Epidermal melanocyte (primary cell): ENCODE measurements at regions not wholly inside any gene's neighbourhood (a gene's known extent, or its start where the extent isn't known, plus 50 kb on each side); places are given as distances from the start of the nearest gene placed in this dataset.

Experiments
- DNase-seq: peaks from one replicate; pipeline ENCODE4 v3.0.0; 2011; ENCODE audit warnings: low spot score; ENCODE audit not compliant: insufficient read length

- DNase-seq = no peak
Observed at GRCh38 chr21:28250946-28251345, 741.7 kb downstream of the LTN1 start.

DNA sequence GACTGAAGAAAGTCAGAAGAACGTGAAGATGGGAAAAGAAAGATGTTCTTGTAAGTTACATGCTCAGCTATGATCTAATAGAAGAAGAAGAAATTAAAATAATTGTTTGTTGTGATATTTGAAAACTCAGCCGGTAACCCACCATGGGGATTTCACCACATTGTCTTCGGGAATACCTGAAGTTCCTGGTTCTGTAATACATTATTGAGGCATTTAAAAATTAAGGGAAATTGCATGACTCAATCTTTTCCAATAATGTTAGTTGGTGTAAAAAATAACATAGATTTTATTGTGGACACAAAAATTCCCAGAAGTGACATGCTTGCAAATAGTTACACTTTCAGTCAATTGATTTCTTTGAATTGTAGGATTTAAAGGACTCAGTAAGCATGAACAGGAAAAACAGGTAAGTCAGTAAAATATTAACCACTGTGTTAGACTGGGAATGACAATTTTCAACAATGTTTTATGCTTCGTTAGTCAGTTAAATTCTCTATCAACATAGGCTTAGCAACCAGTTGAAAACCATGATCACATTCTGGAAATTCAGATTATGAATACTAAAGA, 745.1 kb downstream of the LTN1 start:
- DNase-seq = no peak

DNA sequence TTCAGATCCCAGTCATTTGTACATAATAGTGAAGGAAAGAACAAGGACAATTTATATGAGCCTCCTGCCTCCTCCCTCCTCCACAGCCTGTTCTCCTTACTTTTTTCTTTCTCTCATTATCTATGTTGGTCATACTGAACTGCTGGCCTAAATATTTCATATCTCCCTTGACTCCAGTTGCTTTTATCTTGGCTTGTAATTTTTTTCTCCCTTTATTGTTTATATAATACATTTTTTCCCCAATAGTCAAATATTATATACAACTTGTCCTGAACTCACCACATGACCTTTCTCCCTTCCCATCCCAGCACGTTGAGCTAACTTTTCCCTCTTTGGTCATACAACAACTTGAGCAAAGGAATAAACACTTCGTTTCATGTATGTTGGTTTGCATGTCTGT, 752.1 kb downstream of the LTN1 start:
- no peak for DNase-seq

DNA sequence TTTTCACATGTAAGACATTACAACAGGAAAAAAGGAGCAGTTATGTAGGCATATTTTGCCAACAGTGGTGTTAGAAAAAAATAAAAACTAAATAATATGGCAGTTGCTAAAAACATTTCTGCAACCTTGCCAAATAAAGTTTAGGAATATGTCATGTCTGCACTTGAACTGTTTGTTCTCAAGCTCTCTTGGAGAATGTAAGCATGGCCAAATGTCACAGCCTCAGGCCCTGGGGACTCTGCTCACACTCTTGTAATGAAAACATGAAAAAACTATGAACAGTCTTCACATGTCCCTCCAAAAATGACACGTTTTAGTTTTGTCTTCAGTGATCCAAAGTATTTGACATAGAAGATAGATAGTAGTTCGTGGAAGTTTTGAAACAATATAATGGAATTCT, 753.3 kb downstream of the LTN1 start:
- DNase-seq = no peak

DNA sequence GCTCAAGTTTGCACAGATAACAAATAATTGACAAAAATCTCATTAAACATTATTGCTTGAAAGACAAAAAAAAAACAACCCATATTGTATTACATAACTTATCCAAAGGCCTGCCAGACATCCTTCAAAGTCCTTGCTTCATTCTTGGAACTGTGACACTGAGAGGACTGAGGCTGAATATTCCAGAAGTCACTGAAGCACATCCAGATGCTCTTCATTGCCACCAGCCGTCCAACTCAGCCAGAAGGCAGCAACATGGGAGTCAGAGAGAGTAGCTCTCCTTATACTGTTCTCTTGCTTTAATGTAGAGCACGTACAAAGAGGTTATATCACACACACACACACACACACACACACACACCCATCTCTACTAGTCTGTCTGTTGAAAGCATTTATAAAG, 755.0 kb downstream of the LTN1 start:
- no peak for DNase-seq

GRCh38 chr21:28235169-28235895, 757.3 kb downstream of the LTN1 start:
- no peak for DNase-seq

DNA sequence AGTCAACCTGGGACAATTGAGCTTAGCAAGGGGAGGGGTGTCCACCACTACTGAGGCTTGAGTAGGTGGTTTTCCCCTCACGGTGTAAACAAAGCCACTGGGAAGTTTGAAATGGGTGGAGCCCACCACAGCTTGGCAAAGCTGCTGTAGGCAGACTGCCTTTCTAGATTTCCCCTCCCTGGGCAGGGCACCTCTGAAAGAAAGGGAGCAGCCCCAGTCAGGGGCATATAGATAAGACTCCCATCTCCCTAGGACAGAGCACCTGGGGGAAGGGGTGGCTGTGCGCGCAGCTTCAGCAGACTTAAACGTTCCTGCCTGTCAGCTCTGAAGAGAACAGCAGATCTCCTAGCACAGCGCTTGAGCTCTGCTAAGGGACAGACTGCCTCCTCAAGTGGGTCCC, 758.4 kb downstream of the LTN1 start:
- DNase-seq = no peak

- DNase-seq = no peak
Observed at GRCh38 chr21:28233536-28234220, 759.0 kb downstream of the LTN1 start.

DNA sequence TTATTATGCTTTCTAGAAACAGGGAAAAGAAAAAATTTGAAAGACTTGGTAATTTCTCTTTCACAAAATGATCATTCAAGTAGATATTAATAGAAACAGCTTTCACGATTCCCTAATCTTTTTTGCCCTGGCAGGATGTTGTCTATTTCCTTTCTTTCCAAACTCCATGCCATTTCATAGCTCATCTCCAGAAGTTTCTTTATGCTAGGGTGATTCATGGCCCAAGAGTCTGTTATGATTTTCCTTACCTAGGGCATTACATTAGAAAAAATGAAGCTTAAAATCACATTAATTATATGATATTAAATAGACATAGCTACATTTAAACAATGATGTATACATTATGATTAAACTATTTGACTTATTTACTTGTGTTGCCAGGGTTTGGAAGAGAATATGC, 762.1 kb downstream of the LTN1 start:
- DNase-seq = no peak

DNA sequence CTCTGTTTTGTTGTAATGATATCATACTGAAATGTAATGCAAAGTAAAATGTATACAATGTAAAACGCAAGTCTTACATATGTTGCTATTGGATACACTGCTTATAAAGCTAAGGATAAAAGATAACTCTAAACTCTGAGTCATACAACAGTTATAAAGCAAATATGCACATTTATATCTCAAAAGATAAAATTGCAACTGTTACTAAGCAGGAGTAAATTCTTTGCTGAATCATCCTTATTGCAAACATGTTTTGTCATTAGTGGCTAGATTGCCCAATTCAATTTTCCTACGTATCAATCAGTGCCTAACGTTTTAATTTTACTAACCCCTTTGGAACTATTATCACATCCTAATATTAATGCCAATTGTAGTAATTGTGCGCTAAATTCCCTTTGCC, 762.9 kb downstream of the LTN1 start:
- no peak for DNase-seq

DNA sequence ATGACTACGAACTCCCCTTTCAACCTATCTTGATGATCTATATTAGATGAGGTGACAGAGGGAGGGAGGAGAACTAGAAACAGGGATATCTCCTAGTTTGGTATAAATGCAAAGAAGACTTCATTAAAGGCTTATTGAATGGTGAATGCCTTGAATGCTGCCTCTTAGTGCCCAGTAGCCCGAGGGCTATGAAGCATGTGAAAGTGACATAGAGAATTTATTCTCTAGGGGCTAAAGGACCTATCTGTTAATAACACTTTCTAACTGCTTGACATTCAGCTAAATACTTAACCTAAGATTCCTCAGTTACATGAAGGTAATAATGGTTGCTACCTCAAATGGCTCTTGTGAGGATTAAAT, 764.1 kb downstream of the LTN1 start:
- no peak for DNase-seq

DNA sequence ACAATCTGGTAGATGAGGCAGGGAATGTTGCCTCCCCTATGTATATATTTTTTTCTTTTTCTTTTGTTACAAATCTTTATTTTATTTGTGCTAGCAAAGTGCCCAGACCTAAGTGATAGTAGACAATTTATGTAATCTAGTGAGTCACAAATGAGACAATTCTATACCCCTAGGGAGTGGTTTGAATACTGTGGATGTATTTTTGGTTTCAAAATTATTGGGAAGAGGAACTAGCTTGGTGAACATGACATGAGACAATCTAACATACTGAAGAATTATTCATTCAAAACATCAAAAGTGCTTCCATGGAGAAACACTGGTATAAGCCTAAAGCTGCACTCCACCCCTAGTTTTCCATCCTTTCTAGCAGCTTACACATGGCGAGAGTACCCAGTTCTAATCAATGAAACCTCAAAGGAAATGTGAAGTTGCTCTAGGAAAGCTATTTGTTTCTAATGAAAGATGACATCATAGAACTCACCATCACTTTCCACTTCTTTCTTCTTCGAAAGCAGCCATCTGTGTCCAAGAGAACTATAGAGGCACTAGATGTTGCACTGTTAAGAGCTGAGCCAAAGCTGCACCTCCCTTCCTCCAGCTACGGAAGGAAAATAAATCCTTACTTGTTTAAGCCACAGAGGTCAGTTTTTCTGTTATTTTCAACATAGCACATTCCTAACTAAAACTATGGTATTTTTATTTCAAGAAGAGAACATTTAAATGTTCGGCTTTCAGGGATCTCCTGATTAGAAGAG, 764.6 kb downstream of the LTN1 start:
- DNase-seq = no peak

- DNase-seq = no peak
Observed at GRCh38 chr21:28226563-28226962, 766.1 kb downstream of the LTN1 start.

GRCh38 chr21:28224191-28224726, 768.4 kb downstream of the LTN1 start:
- DNase-seq = no peak

DNA sequence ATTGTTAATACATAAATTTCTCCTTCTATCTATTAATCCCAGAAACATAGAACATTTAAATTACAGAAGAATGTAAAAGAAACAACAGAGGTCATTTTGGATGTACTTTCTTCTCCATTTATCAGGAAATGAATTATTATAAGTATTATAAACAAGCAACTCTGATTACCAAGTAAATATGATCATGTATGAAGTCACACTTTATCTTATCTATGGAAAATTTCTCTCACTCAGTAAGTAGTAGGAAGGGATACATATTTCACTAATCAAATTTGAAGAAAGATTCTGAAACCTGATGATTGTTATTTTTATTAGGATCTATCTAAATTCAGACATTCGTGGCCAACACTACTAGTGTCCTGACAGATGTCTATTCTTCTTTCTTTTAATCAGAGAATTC, 770.7 kb downstream of the LTN1 start:
- DNase-seq = no peak

DNA sequence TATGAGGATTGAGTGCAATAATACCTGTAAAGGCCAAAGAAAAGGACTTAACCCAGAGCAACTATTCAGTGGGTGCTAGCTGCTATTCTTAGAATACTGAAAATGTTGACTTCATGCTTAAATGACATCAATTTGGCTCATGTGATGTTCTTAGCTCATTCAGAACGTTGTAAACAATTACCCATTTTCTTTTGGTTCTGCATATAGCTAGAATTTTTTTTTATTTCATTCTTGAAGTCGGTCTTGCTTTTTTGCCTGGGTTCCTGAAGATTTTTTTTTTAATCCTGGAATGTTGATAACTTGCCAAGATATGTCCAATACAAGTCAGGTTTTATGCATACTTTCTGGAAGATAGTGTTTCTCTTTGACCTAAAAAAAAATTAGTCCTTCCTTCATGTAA, 772.0 kb downstream of the LTN1 start:
- DNase-seq = no peak

DNA sequence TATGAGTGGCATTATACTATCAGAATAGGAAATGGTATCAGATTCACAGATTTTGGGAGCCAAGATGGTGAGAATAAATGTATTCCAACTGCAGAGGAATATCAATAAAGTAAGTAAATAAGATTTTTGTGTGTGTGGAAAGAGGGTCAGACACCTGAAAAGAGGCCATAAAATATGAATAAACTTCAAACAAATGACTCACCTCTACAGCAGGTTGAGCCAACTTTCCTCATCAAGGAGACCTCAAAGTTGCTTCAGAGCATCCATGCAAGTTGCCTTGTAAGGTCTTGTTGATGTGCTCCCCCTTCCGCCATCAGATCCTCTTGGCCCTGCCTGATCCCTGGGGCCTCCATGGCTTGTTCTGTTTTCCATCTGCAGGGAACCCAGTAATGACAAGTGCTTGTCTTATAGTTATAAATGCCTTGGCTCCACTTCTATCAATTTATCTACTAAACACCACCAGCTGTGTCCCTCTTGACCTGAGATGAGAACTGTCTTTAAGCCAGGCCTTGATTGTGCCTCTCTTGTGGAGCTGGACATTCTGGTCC, 775.6 kb downstream of the LTN1 start:
- DNase-seq = no peak

GRCh38 chr21:28215214-28215954, 777.3 kb downstream of the LTN1 start:
- DNase-seq = no peak

GRCh38 chr21:28214786-28215185, 777.9 kb downstream of the LTN1 start:
- DNase-seq = no peak

- no peak for DNase-seq
Observed at GRCh38 chr21:28213261-28213660, 779.4 kb downstream of the LTN1 start.

DNA sequence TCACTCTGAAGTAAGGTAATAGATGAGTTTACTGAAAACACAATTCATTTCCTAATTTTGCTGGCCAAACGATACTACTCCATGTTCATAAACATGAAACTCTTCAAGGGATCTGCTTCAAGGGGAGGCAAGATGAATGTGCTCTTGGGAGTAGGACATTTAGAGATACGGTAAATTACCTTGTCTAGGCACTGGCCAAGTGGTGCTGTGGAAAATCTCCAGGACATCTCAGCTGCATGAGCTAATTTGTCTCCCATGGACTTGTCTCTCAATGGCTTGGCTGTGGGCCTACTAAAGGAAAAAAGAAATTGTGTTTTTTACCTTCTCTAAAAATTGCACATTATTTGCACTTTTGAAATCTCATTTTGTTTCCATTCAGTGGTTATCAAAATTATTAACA, 780.6 kb downstream of the LTN1 start:
- no peak for DNase-seq
